ENCODE measurements at regions not wholly inside any gene's neighbourhood (a gene's known extent, or its start where the extent isn't known, plus 50 kb on each side); places are given as distances from the start of the nearest gene placed in this dataset.

DNA sequence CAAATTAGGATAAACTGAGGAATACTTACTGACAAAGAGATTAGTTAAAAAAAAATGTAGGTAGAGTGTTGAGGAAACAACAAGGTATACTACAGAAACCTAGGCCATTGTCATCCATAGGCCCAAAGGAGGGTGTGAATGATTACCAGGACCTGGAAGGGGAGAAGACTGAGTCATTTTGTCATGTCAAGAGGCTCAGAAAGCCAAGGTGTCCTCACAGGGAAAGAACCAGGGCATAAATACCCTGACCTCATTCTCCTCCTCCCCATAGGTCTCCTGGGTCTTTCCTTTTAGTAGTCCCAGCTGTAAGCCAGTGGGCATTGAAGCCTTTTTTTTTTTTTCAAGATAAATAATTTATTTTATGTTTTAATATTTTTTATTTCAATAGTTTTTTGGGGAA, 582.1 kb upstream of the JAG1 start (continued):
- TF ChIP-seq, protein P1, sequence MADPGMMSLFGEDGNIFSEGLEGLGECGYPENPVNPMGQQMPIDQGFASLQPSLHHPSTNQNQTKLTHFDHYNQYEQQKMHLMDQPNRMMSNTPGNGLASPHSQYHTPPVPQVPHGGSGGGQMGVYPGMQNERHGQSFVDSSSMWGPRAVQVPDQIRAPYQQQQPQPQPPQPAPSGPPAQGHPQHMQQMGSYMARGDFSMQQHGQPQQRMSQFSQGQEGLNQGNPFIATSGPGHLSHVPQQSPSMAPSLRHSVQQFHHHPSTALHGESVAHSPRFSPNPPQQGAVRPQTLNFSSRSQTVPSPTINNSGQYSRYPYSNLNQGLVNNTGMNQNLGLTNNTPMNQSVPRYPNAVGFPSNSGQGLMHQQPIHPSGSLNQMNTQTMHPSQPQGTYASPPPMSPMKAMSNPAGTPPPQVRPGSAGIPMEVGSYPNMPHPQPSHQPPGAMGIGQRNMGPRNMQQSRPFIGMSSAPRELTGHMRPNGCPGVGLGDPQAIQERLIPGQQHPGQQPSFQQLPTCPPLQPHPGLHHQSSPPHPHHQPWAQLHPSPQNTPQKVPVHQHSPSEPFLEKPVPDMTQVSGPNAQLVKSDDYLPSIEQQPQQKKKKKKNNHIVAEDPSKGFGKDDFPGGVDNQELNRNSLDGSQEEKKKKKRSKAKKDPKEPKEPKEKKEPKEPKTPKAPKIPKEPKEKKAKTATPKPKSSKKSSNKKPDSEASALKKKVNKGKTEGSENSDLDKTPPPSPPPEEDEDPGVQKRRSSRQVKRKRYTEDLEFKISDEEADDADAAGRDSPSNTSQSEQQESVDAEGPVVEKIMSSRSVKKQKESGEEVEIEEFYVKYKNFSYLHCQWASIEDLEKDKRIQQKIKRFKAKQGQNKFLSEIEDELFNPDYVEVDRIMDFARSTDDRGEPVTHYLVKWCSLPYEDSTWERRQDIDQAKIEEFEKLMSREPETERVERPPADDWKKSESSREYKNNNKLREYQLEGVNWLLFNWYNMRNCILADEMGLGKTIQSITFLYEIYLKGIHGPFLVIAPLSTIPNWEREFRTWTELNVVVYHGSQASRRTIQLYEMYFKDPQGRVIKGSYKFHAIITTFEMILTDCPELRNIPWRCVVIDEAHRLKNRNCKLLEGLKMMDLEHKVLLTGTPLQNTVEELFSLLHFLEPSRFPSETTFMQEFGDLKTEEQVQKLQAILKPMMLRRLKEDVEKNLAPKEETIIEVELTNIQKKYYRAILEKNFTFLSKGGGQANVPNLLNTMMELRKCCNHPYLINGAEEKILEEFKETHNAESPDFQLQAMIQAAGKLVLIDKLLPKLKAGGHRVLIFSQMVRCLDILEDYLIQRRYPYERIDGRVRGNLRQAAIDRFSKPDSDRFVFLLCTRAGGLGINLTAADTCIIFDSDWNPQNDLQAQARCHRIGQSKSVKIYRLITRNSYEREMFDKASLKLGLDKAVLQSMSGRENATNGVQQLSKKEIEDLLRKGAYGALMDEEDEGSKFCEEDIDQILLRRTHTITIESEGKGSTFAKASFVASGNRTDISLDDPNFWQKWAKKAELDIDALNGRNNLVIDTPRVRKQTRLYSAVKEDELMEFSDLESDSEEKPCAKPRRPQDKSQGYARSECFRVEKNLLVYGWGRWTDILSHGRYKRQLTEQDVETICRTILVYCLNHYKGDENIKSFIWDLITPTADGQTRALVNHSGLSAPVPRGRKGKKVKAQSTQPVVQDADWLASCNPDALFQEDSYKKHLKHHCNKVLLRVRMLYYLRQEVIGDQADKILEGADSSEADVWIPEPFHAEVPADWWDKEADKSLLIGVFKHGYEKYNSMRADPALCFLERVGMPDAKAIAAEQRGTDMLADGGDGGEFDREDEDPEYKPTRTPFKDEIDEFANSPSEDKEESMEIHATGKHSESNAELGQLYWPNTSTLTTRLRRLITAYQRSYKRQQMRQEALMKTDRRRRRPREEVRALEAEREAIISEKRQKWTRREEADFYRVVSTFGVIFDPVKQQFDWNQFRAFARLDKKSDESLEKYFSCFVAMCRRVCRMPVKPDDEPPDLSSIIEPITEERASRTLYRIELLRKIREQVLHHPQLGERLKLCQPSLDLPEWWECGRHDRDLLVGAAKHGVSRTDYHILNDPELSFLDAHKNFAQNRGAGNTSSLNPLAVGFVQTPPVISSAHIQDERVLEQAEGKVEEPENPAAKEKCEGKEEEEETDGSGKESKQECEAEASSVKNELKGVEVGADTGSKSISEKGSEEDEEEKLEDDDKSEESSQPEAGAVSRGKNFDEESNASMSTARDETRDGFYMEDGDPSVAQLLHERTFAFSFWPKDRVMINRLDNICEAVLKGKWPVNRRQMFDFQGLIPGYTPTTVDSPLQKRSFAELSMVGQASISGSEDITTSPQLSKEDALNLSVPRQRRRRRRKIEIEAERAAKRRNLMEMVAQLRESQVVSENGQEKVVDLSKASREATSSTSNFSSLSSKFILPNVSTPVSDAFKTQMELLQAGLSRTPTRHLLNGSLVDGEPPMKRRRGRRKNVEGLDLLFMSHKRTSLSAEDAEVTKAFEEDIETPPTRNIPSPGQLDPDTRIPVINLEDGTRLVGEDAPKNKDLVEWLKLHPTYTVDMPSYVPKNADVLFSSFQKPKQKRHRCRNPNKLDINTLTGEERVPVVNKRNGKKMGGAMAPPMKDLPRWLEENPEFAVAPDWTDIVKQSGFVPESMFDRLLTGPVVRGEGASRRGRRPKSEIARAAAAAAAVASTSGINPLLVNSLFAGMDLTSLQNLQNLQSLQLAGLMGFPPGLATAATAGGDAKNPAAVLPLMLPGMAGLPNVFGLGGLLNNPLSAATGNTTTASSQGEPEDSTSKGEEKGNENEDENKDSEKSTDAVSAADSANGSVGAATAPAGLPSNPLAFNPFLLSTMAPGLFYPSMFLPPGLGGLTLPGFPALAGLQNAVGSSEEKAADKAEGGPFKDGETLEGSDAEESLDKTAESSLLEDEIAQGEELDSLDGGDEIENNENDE (IDR thresholded peaks at IDR 0.05; ENCODE audit: insufficient replicate concordance, low read length): no peak
- TF ChIP-seq ASH2L (IDR thresholded peaks at IDR 0.05; ENCODE audit: low read length) (no peak), KDM1A (IDR thresholded peaks at IDR 0.05; ENCODE audit: borderline replicate concordance, low read length) (no peak), RXRA (IDR thresholded peaks at IDR 0.05; ENCODE audit: insufficient read depth, low read depth, low read length) (no peak), PHF8 (conservative IDR thresholded peaks at IDR 0.05; ENCODE audit: low read depth, low read length) (no peak), KDM4A (IDR thresholded peaks at IDR 0.05; ENCODE audit: low read depth, low read length, severe bottlenecking) (no peak), BRCA1 (IDR thresholded peaks at IDR 0.05; ENCODE audit: low read depth, low read length) (no peak), KDM5A (IDR thresholded peaks at IDR 0.05; ENCODE audit: low read length) (no peak), MAFK (IDR thresholded peaks at IDR 0.05; ENCODE audit: low read depth, low read length) (no peak), RFX5 (IDR thresholded peaks at IDR 0.05; ENCODE audit: borderline replicate concordance, low read depth, low read length) (no peak), HDAC6 (IDR thresholded peaks at IDR 0.05; ENCODE audit: low read depth, low read length) (no peak), SP4 (IDR thresholded peaks at IDR 0.05; ENCODE audit: low read length) (no peak), CTBP2 (IDR thresholded peaks at IDR 0.05; ENCODE audit: borderline replicate concordance, insufficient read depth, insufficient read length, low read length) (no peak)

Data from H1 (cell line).